ENCODE measurements at regions not wholly inside any gene's neighbourhood (a gene's known extent, or its start where the extent isn't known, plus 50 kb on each side); places are given as distances from the start of the nearest gene placed in this dataset.

- Histone ChIP-seq H3K9ac (replicated peaks; ENCODE audit: extremely low read depth, insufficient read depth, low read length) (no peak overlapping the region), H3K9me3 (replicated peaks; ENCODE audit: control insufficient read depth, insufficient read depth, low read length) (no peaks in the 10 kb centered on the region), H3K9me1 (replicated peaks; ENCODE audit: control insufficient read depth, extremely low read depth, insufficient read depth, low read length) (no peaks in the 10 kb centered on the region), H3K4me1 (ENCODE audit: control insufficient read depth, extremely low read depth, insufficient read depth, low read length) (no peaks in the 10 kb centered on the region), H3K79me2 (ENCODE audit: control insufficient read depth, insufficient read depth, low read length) (no peaks in the 10 kb centered on the region), H2AFZ (ENCODE audit: low read depth, low read length) (no peak overlapping the region), H3K36me3 (ENCODE audit: control insufficient read depth in 2 of 2, extremely low read depth in 1 of 2, insufficient read depth in 2 of 2, low read length in 2 of 2) (no peaks in the 10 kb centered on the region), H3K27me3 (ENCODE audit: control insufficient read depth in 2 of 2, insufficient read depth in 2 of 2, low read length in 2 of 2) (no peaks in the 10 kb centered on the region), H3K4me2 (ENCODE audit: insufficient read depth, low read length) (no peak overlapping the region), H3K4me3 (replicated peaks in 1 of 3; ENCODE audit: insufficient read depth in 1 of 3, low read depth in 1 of 3, low read length in 3 of 3) (no peak overlapping the region), H3K27ac (ENCODE audit: insufficient read depth, low read depth, low read length) (no peak overlapping the region), H4K20me1 (replicated peaks; ENCODE audit: control insufficient read depth, extremely low read depth, insufficient read depth, low read length) (no peaks in the 10 kb centered on the region)
- dilution Hi-C loops (cut with MboI; ENCODE audit: extremely low pct_ligation_motif_present, low sequenced_read_pairs) (no loop called here), intact Hi-C loops (cut with micrococcal nuclease) (no loop called here)
- DNase-seq (ENCODE audit: low read depth, low spot score), result no peak
- CTCF ChIA-PET, result no interaction called here
- TF ChIP-seq JUN (IDR thresholded peaks at IDR 0.05; ENCODE audit: borderline replicate concordance, insufficient read depth, insufficient read length, low read depth) (no peak), MYC (IDR thresholded peaks at IDR 0.05; ENCODE audit: low read depth, low read length) (no peak), GATA2 (IDR thresholded peaks at IDR 0.05; ENCODE audit: insufficient read depth, insufficient read length, low read depth, low read length) (no peak), FOS (IDR thresholded peaks at IDR 0.05; ENCODE audit: borderline replicate concordance, insufficient read depth, low read length) (no peak), POLR2A (IDR thresholded peaks at IDR 0.05; ENCODE audit: low read depth, low read length) (no peak), EZH2 (IDR thresholded peaks at IDR 0.05; ENCODE audit: borderline replicate concordance, low read depth, low read length, severe bottlenecking) (no peak), POLR2AphosphoS5 (IDR thresholded peaks at IDR 0.05; ENCODE audit: insufficient read depth, low read depth, low read length) (no peak)
- TF ChIP-seq, protein P1, sequence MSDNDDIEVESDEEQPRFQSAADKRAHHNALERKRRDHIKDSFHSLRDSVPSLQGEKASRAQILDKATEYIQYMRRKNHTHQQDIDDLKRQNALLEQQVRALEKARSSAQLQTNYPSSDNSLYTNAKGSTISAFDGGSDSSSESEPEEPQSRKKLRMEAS (IDR thresholded peaks at IDR 0.05; ENCODE audit: insufficient read depth, insufficient read length), result no peak
- TF ChIP-seq, protein P2, sequence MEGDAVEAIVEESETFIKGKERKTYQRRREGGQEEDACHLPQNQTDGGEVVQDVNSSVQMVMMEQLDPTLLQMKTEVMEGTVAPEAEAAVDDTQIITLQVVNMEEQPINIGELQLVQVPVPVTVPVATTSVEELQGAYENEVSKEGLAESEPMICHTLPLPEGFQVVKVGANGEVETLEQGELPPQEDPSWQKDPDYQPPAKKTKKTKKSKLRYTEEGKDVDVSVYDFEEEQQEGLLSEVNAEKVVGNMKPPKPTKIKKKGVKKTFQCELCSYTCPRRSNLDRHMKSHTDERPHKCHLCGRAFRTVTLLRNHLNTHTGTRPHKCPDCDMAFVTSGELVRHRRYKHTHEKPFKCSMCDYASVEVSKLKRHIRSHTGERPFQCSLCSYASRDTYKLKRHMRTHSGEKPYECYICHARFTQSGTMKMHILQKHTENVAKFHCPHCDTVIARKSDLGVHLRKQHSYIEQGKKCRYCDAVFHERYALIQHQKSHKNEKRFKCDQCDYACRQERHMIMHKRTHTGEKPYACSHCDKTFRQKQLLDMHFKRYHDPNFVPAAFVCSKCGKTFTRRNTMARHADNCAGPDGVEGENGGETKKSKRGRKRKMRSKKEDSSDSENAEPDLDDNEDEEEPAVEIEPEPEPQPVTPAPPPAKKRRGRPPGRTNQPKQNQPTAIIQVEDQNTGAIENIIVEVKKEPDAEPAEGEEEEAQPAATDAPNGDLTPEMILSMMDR (IDR thresholded peaks at IDR 0.05; ENCODE audit: extremely low read depth in 1 of 2, insufficient read depth in 1 of 2, low read depth in 1 of 2, low read length in 2 of 2), result no peak
- FAIRE-seq, result no peak
- BruUV-seq (replicated peaks), result no TSS peak
- POLR2A ChIA-PET, result no interaction called here
These were observed 90.7 kb upstream of the ADRA1B start for GRCh38 chr5:159825551-159826051.
